Activated B cell treated with CpG ODN at 0.5 μM for 24 hours (primary cell): ENCODE measurements at regions not wholly inside any gene's neighbourhood (a gene's known extent, or its start where the extent isn't known, plus 50 kb on each side); places are given as distances from the start of the nearest gene placed in this dataset.

Experiments used
- ATAC-seq: fragments of 200-7000 bp; cut with Tn5 transposase; one replicate; pipeline ENCODE4 v1.10.0; 2021; ENCODE audit warnings: low read depth, mild to moderate bottlenecking, moderate library complexity
- CTCF ChIA-PET: fragments of 350-600 bp; sonication (Branson Sonifier 250); formaldehyde crosslinking; loops from one replicate; lab custom pipeline; 2021; ENCODE audit warnings: antibody characterized with exemption; lab: Charles Lee
- POLR2A ChIA-PET: fragments of 350-600 bp; sonication (Branson Sonifier 250); formaldehyde crosslinking; loops from one replicate; lab custom pipeline; 2021; ENCODE audit warnings: antibody characterized with exemption; lab: Charles Lee
- DNase-seq: peaks from one replicate; pipeline ENCODE4 v3.0.0; 2022
- H3K27ac Mint-ChIP-seq: one replicate; pipeline ENCODE4 v1.8.0; 2020; ENCODE audit warnings: mixed read lengths
- H3K27me3 Mint-ChIP-seq: one replicate; pipeline ENCODE4 v1.8.0; 2021; ENCODE audit warnings: mixed read lengths
- H3K36me3 Mint-ChIP-seq: one replicate; pipeline ENCODE4 v1.8.0; 2021; ENCODE audit warnings: low read depth, mixed read lengths
- H3K4me1 Mint-ChIP-seq: one replicate; pipeline ENCODE4 v1.8.0; 2021; ENCODE audit warnings: mixed read lengths
- H3K4me3 Mint-ChIP-seq: one replicate; pipeline ENCODE4 v1.8.0; 2020; ENCODE audit warnings: mild to moderate bottlenecking, mixed read lengths
- H3K9me3 Mint-ChIP-seq: one replicate; pipeline ENCODE4 v1.8.0; 2020; ENCODE audit warnings: mixed read lengths
- intact Hi-C: fragments of 100-400 bp; cut with micrococcal nuclease; formaldehyde crosslinking; loops from one replicate; pipeline ENCODE4 v1.15.1; 2024
- TF ChIP-seq, protein P1 (sequence below): fragments of 200-600 bp; IDR thresholded peaks from one replicate; pipeline ENCODE4 v1.8.0; 2022; ENCODE audit warnings: antibody characterized with exemption, mild to moderate bottlenecking

DNA sequence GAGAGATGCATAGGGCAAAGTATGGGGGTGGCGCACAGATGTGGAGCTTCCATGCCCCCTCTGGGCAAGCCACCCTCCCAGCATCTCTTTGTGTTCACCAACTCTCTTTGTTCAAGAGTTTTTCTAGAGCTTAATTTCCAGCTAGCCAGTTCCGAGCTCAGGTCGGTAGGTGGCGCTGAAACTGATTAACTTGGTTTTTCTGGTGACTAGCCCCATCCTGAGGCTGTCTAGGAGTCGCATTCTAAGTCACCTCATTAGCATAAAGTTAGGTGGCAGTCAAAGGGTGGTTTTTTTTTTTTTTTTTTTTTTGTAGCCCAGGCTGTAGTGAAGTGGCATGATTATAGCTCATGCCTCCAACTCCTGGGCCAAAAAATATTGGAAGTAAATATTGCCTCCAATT lies 476.4 kb downstream of the KDM4C start:
- H3K27ac Mint-ChIP-seq = no peak overlapping the region
- ChIA-PET CTCF (interaction anchor here (1.8 kb wide), 1 partner anchor 40 kb away, joined by 6 read pairs; no protein-coding TSS in a partner anchor), POLR2A (no interaction called here)
- intact Hi-C loops = no loop called here
- peaks cover 3% of the 10 kb centered on the region for H3K27me3 Mint-ChIP-seq
- TF ChIP-seq, protein P1, sequence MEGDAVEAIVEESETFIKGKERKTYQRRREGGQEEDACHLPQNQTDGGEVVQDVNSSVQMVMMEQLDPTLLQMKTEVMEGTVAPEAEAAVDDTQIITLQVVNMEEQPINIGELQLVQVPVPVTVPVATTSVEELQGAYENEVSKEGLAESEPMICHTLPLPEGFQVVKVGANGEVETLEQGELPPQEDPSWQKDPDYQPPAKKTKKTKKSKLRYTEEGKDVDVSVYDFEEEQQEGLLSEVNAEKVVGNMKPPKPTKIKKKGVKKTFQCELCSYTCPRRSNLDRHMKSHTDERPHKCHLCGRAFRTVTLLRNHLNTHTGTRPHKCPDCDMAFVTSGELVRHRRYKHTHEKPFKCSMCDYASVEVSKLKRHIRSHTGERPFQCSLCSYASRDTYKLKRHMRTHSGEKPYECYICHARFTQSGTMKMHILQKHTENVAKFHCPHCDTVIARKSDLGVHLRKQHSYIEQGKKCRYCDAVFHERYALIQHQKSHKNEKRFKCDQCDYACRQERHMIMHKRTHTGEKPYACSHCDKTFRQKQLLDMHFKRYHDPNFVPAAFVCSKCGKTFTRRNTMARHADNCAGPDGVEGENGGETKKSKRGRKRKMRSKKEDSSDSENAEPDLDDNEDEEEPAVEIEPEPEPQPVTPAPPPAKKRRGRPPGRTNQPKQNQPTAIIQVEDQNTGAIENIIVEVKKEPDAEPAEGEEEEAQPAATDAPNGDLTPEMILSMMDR = no peak
- H3K9me3 Mint-ChIP-seq = no peaks in the 10 kb centered on the region
- ATAC-seq = no peak
- no peak overlapping the region for H3K4me3 Mint-ChIP-seq
- DNase-seq = no peak
- no peaks in the 10 kb centered on the region for H3K36me3 Mint-ChIP-seq
- H3K4me1 Mint-ChIP-seq = no peaks in the 10 kb centered on the region

DNA sequence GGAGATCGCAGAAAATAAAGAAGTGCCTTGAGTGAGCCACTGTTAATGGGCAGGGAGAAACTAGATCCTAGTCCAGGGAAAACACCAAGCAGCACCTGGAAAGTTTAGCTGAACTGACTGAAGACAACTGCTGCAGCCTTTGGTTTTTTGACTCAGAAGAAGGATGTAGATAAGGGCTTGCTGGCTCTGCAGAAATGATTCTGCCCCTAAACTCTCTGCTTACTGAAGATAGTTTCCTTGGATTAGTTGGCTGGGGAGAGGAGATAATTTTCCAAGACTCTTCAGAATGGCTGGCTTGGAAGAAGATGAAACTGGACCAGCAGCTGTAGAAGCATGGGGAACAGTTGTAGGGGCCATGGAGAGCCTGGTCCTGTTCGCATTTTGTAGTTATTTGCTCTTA lies 471.8 kb downstream of the KDM4C start:
- intact Hi-C loops = no loop called here
- ChIA-PET CTCF (no interaction called here), POLR2A (no interaction called here)
- Mint-ChIP-seq H3K36me3 (no peaks in the 10 kb centered on the region), H3K4me1 (no peaks in the 10 kb centered on the region), H3K9me3 (no peaks in the 10 kb centered on the region), H3K4me3 (no peak overlapping the region), H3K27me3 (peaks cover 8% of the 10 kb centered on the region), H3K27ac (no peak overlapping the region)
- ATAC-seq = no peak
- TF ChIP-seq, protein P1 = no peak
- DNase-seq = no peak

DNA sequence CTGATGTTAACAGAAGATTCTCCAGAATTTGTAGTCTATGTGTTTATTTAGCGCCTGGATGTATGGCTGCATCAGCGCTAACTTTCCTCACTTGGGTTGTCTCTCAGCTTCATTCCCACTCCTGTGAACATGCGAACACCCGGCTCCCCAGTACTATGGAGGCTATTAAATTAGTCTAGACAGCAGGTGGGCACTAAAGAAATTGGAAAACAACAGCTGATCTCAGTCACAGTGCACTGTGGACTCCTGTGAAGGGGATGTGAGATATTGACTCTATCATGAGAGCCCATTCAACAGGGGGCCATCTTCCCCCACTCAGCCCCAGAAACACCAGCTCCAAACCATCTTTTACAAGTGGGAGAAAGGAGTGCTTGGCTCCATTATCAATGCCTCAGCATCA lies 471.0 kb downstream of the KDM4C start:
- Mint-ChIP-seq H3K36me3 (no peaks in the 10 kb centered on the region), H3K4me1 (no peaks in the 10 kb centered on the region), H3K27ac (no peak overlapping the region), H3K9me3 (no peaks in the 10 kb centered on the region), H3K4me3 (no peak overlapping the region), H3K27me3 (peaks cover 8% of the 10 kb centered on the region)
- DNase-seq (no peak), ATAC-seq (no peak)
- ChIA-PET POLR2A (no interaction called here), CTCF (no interaction called here)
- intact Hi-C loops = no loop called here
- TF ChIP-seq, protein P1 = no peak

DNA sequence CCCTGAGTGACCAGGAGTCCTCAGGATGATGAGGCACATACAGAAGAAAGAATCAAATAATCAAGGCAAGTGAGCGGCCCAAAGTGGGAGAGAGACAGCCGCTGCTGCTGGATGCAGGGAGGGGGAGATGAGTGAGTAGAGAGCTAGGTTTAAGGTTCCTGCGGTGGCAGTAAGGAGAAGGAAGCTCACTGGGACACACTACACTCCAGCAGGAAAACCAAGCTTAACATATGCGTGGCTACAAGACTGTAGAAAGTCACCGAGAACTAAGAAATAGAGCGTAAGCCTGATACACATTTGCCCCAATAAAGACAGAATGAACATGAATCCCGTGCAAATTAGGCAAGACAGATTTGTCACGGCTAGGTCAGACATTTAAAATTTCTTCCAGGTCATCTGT lies 470.2 kb downstream of the KDM4C start:
- Mint-ChIP-seq H3K4me1 (no peaks in the 10 kb centered on the region), H3K4me3 (no peak overlapping the region), H3K27ac (no peak overlapping the region), H3K36me3 (no peaks in the 10 kb centered on the region), H3K9me3 (no peaks in the 10 kb centered on the region), H3K27me3 (peaks cover 8% of the 10 kb centered on the region)
- DNase-seq (no peak), ATAC-seq (no peak)
- TF ChIP-seq, protein P1 = no peak
- POLR2A ChIA-PET = no interaction called here
- intact Hi-C loops = no loop called here
- CTCF ChIA-PET = no interaction called here

DNA sequence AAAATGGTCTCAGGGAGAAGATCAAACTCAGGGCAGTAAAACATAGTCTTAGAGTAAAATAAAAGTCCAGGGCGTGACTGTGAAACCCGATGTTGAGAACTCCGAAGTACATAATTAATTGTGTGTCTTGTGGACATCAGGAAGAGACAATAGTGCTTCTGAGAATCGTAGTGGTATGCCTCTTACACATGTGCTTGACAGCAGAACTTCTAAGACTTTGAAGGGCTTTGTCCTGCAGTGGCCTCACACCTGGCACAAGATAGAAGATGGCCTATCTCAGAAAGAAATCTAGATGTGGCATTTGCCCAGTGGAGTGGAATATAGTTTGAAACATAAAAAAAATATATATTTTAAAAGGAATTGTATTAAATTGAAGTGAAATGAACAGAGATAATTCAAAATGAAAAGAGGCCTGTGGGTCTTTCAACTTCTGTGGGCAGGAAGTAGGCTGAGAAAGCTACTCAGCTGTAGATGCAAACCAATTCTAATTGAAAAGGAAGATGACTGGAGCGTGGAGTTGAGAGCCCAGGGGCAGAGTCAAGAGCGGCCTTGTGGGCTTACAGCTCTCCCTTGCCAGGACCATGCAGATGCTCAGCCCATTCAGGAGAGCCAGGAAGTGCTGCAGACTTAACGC lies 468.4 kb downstream of the KDM4C start:
- Mint-ChIP-seq H3K4me3 (no peak overlapping the region), H3K4me1 (no peaks in the 10 kb centered on the region), H3K36me3 (no peaks in the 10 kb centered on the region), H3K27me3 (peaks cover 6% of the 10 kb centered on the region), H3K9me3 (peaks cover 3% of the 10 kb centered on the region), H3K27ac (no peak overlapping the region)
- intact Hi-C loops = no loop called here
- ATAC-seq (no peak), DNase-seq (no peak)
- TF ChIP-seq, protein P1 = no peak
- CTCF ChIA-PET = no interaction called here
- POLR2A ChIA-PET = no interaction called here
